Pancreas (tissue), 10 donors: ENCODE measurements at regions not wholly inside any gene's neighbourhood (a gene's known extent, or its start where the extent isn't known, plus 50 kb on each side); places are given as distances from the start of the nearest gene placed in this dataset.

ENCODE experiments used
- ATAC-seq, 4 donors: fragments of 200-7000 bp; cut with Tn5 transposase; one replicate each; pipeline versions ENCODE4 v1.8.0 to v1.9.1; 2020; ENCODE audit warnings: mild to moderate bottlenecking in 4 of 4, moderate library complexity in 4 of 4
- DNase-seq, 6 donors: peaks; one replicate each; pipeline ENCODE4 v3.0.0-alpha.2; 2020
- FAIRE-seq: peaks from 2 replicates; lab custom pipeline; 2012; peaks lifted over from hg19 to GRCh38; lab: Jason Lieb, UNC
- H3K27ac ChIP-seq, 4 donors: fragments of 200-600 bp; sonication (generic); 1 replicate in 3 of 4; 2 replicates in 1 of 4; pipeline versions ENCODE4 v1.5.0 to v1.8.0; 2020
- H3K27me3 ChIP-seq, 4 donors: fragments of 200-600 bp; one replicate each; pipeline ENCODE4 v1.8.0; 2021
- H3K36me3 ChIP-seq, 3 donors: fragments of 200-600 bp; sonication (generic) in 1 of 3; one replicate each; pipeline versions ENCODE4 v1.5.0 to v1.8.0; 2020 to 2021
- H3K4me1 ChIP-seq, 3 donors: fragments of 200-600 bp; one replicate each; pipeline ENCODE4 v1.8.0; 2021
- H3K4me3 ChIP-seq, 4 donors: fragments of 200-600 bp; sonication (generic) in 2 of 4; one replicate each; pipeline versions ENCODE4 v1.5.0 to v1.8.0; 2020 to 2021
- H3K9me3 ChIP-seq, 4 donors: fragments of 200-600 bp; one replicate each; pipeline ENCODE4 v1.8.0; 2021
- WGBS, 2 donors: extraction: QIAGEN DNeasy Blood & Tissue Kit; methylation state at CpG; one replicate each; pipeline ENCODE4 v1.1.7; 2013; 5-methylcytosine and 5-hydroxymethylcytosine counted together
- intact Hi-C, 3 donors: fragments of 100-400 bp; cut with DNase I; formaldehyde crosslinking; loops; one replicate each; pipeline versions ENCODE4 v1.11.1 to v1.14.2; 2022
- TF ChIP-seq, protein P1 (sequence below), 4 donors: fragments of 200-600 bp; sonication (generic) in 3 of 4; IDR thresholded peaks; one replicate each; pipeline versions ENCODE4 v1.5.0 to v1.8.0; 2021; ENCODE audit warnings: antibody characterized with exemption in 4 of 4
- donor health status: healthy with polysubstance abuse.
- donor health status: DM: no; HTN: no; CAD: no; lungs with moderate emphysema.
- donor health status: DM: no; HTN: no; CAD: no.
- donor health status: control.
- donor health status: control.
- donor health status: Bipolar disorder and iron deficiency.
- donor health status: DM: yes; HTN: yes; CAD: no.
- donor health status: DM: no; HTN: no; CAD: no.
- donor health status: DM: no; HTN: no; CAD: no.
- donor health status: DM: yes; HTN: yes; CAD: no.

DNA sequence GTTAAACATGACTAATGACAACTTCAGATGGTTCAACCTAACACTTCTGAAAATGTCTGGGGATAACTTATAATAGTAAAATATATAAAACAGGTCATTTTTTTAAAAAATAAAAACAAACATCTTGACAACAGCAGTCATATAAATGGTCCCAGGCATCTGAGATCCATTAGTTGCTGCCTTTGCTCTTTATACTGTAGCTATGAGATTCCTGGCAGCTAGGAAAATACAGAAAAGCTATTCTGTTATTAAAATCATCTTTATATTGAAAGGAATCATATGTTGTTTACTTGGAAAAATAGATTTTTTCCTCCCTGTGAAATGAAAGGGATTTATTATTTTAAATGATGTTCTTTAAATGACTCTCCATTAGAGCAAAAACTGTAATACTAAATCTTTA, 55.7 kb upstream of the DEUP1 start:
- intact Hi-C loops: no loop called here
- no peaks in the 10 kb centered on the region for H3K9me3 ChIP-seq
- ATAC-seq (no peak), DNase-seq (no peak), FAIRE-seq (no peak)
- no peaks in the 10 kb centered on the region for H3K27me3 ChIP-seq
- no peaks in the 10 kb centered on the region for H3K36me3 ChIP-seq
- H3K4me1 ChIP-seq: no peaks in the 10 kb centered on the region
- no peak overlapping the region for H3K4me3 ChIP-seq
- TF ChIP-seq, protein P1, sequence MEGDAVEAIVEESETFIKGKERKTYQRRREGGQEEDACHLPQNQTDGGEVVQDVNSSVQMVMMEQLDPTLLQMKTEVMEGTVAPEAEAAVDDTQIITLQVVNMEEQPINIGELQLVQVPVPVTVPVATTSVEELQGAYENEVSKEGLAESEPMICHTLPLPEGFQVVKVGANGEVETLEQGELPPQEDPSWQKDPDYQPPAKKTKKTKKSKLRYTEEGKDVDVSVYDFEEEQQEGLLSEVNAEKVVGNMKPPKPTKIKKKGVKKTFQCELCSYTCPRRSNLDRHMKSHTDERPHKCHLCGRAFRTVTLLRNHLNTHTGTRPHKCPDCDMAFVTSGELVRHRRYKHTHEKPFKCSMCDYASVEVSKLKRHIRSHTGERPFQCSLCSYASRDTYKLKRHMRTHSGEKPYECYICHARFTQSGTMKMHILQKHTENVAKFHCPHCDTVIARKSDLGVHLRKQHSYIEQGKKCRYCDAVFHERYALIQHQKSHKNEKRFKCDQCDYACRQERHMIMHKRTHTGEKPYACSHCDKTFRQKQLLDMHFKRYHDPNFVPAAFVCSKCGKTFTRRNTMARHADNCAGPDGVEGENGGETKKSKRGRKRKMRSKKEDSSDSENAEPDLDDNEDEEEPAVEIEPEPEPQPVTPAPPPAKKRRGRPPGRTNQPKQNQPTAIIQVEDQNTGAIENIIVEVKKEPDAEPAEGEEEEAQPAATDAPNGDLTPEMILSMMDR (IDR thresholded peaks at IDR 0.05): no peak
- H3K27ac ChIP-seq: no peak overlapping the region

DNA sequence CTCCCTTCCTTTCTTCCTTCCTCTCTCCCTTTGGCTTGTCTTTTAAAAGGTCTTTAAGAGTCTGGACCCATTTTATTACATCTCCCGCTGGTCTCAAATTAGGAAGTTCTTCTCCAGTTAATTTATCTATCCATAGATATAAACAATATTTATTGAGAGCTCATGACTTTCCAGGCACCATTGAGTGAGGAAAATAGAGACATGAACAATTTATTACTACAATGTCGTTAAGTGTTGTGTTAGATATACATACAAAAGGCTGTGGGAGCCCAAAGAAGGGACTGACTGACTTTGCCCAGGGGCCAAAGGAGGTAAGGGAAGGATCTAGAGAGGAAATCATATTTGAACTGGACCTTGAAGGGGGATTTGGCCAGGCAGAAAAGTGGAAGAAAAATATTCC, 51.6 kb upstream of the DEUP1 start:
- intact Hi-C loops: no loop called here
- WGBS, 2 donors: 83 to 92% methylated on average over 2 of the region's 2 CpGs
- Histone ChIP-seq H3K27ac (no peak overlapping the region), H3K4me3 (no peak overlapping the region), H3K27me3 (no peaks in the 10 kb centered on the region), H3K9me3 (no peaks in the 10 kb centered on the region), H3K36me3 (no peaks in the 10 kb centered on the region), H3K4me1 (no peaks in the 10 kb centered on the region)
- FAIRE-seq (no peak), DNase-seq (no peak), ATAC-seq (no peak)
- TF ChIP-seq, protein P1 (IDR thresholded peaks at IDR 0.05): no peak

DNA sequence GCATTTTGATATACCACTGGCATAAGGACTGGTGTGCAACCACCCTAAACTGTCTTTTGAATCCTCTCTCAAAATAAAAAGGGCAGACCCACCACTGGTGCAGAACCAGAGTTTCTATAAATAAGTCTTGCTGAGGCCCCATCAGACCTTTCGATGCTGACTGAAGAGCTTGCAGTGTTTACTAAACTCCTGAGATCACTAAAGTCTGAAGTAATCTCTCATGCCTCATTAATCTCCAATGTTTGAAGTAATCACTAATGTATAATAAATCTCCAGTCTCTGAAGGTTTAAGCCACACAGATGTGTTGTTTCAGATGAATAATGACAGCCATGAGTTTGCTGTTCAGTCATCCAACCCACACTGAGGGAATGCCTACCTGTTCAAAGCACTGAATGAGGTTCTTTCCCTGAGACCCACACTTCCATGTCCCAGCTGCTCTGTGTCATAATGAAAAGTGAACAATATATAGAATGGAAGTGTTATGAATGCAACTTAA, 50.6 kb upstream of the DEUP1 start:
- TF ChIP-seq, protein P1 (IDR thresholded peaks at IDR 0.05): no peak
- ATAC-seq (peak in 3 of 4 donors; percentile 43 to 87 (median 66)), DNase-seq (no peak), FAIRE-seq (no peak)
- Histone ChIP-seq H3K4me1 (no peaks in the 10 kb centered on the region), H3K4me3 (no peak overlapping the region), H3K36me3 (no peaks in the 10 kb centered on the region), H3K9me3 (no peaks in the 10 kb centered on the region), H3K27me3 (no peaks in the 10 kb centered on the region), H3K27ac (no peak overlapping the region)
- 48 to 59% methylated on average over 1 of the region's 1 CpG for whole genome bisulfite sequencing, 2 donors
- intact Hi-C loops: no loop called here
